HCT116 (cell line): ENCODE measurements at regions not wholly inside any gene's neighbourhood (a gene's known extent, or its start where the extent isn't known, plus 50 kb on each side); places are given as distances from the start of the nearest gene placed in this dataset.

ENCODE experiments used
- ATAC-seq: fragments of 200-7000 bp; cut with Tn5 transposase; 2 replicates; pipeline ENCODE4 v1.9.1; 2020; ENCODE audit warnings: mild to moderate bottlenecking, moderate library complexity
- BruUV-seq: library from RNA; stranded (reverse); fragments of 400-500 nt; replicated peaks from 2 replicates; lab custom pipeline; 2021; lab: Mats Ljungman, UMichigan
- CTCF ChIA-PET: fragments of 300-600 bp; sonication (Branson Sonifier 250); formaldehyde crosslinking; loops from one replicate; lab custom pipeline; 2021; ENCODE audit warnings: antibody characterized with exemption; lab: Charles Lee
- POLR2A ChIA-PET: fragments of 300-600, 350-600 bp; sonication (Branson Sonifier 250); formaldehyde crosslinking; loops from one replicate; lab custom pipeline; 2021; ENCODE audit warnings: antibody characterized with exemption; lab: Charles Lee
- RAD21 ChIA-PET, 2 experiments: fragments of 300-600 bp; sonication (Branson Sonifier 250); formaldehyde crosslinking; loops; one replicate each; lab custom pipeline; 2023; ENCODE audit warnings: low total read pairs in 2 of 2; ENCODE audit not compliant: uncharacterized antibody in 2 of 2, unreplicated experiment in 2 of 2, low non-redundant PET in 1 of 2; lab: Charles Lee
- DNase-seq: peaks from one replicate; pipeline ENCODE4 v3.0.0-alpha.2; 2010; ENCODE audit warnings: low read depth, low spot score
- H2AFZ ChIP-seq: fragments of 200-600 bp; shearing (Covaris generic), sonication (generic); 2 replicates; pipeline ENCODE4 v1.6.1; 2017; ENCODE audit warnings: low read depth, mixed run types, mixed read lengths, antibody characterized with exemption, low read length; ENCODE audit not compliant: poor library complexity, severe bottlenecking
- H3K27ac ChIP-seq: 2 replicates; pipeline ENCODE4 v1.5.1; 2012; ENCODE audit warnings: low read depth, low read length
- H3K27me3 ChIP-seq: fragments of 200-600 bp; sonication (generic); 2 replicates; pipeline ENCODE4 v1.6.1; 2016; ENCODE audit warnings: mixed run types, low read length, mixed read lengths; ENCODE audit not compliant: insufficient read depth
- H3K36me3 ChIP-seq, 2 experiments: fragments of 200-500 bp in 1 of 2; fragments of 200-600 bp in 1 of 2; sonication (Bioruptor generic) in 1 of 2; sonication (generic) in 1 of 2; 2 replicates each; pipeline versions ENCODE4 v1.5.1 to v1.6.1; 2014 to 2016; ENCODE audit warnings: low read length in 2 of 2, inconsistent platforms in 1 of 2, mixed read lengths in 1 of 2, mixed run types in 1 of 2; ENCODE audit not compliant: insufficient read depth in 2 of 2, control insufficient read depth in 1 of 2
- H3K4me1 ChIP-seq, 2 experiments: fragments of 200-600 bp in 1 of 2; sonication (generic) in 1 of 2; 2 replicates each; pipeline versions ENCODE4 v1.5.1 to v1.6.1; 2012 to 2017; ENCODE audit warnings: low read length in 2 of 2, inconsistent platforms in 1 of 2, mild to moderate bottlenecking in 1 of 2, mixed read lengths in 1 of 2, mixed run types in 1 of 2, moderate library complexity in 1 of 2; ENCODE audit not compliant: insufficient read depth in 2 of 2, control insufficient read depth in 1 of 2
- H3K4me2 ChIP-seq: fragments of 200-600 bp; sonication (generic); 2 replicates; pipeline ENCODE4 v1.6.1; 2017; ENCODE audit warnings: mixed run types, low read length, mixed read lengths
- H3K4me3 ChIP-seq, 2 experiments: fragments of 200-600 bp in 1 of 2; sonication (generic) in 1 of 2; replicated peaks in 1 of 2; 2 replicates each; pipeline ENCODE4 v1.5.1; 2011 to 2016; ENCODE audit warnings: low read length in 2 of 2, control low read depth in 1 of 2, low read depth in 1 of 2, mild to moderate bottlenecking in 1 of 2, mixed read lengths in 1 of 2, mixed run types in 1 of 2
- H3K79me2 ChIP-seq: fragments of 200-600 bp; sonication (generic); 2 replicates; pipeline ENCODE4 v1.6.1; 2017; ENCODE audit warnings: mild to moderate bottlenecking, mixed run types, low read length, moderate library complexity, mixed read lengths; ENCODE audit not compliant: insufficient read depth
- H3K9ac ChIP-seq: fragments of 200-600 bp; sonication (generic); 2 replicates; pipeline ENCODE4 v1.6.1; 2016; ENCODE audit warnings: low read length, mixed read lengths
- H3K9me2 ChIP-seq: fragments of 200-600 bp; sonication (generic), shearing (Covaris generic); 2 replicates; pipeline ENCODE4 v1.6.1; 2017; ENCODE audit warnings: mixed run types, mild to moderate bottlenecking, moderate library complexity; ENCODE audit not compliant: insufficient read depth
- H3K9me3 ChIP-seq, 2 experiments: fragments of 200-500 bp in 1 of 2; fragments of 200-600 bp in 1 of 2; sonication (Bioruptor generic) in 1 of 2; sonication (generic) in 1 of 2; 2 replicates each; pipeline ENCODE4 v1.6.1; 2014 to 2017; ENCODE audit warnings: low read length in 2 of 2, mixed read lengths in 2 of 2, inconsistent platforms in 1 of 2, low read depth in 1 of 2, mild to moderate bottlenecking in 1 of 2, mixed run types in 1 of 2, moderate library complexity in 1 of 2; ENCODE audit not compliant: control insufficient read depth in 1 of 2, insufficient read depth in 1 of 2
- H4K20me1 ChIP-seq: fragments of 200-600 bp; sonication (generic), shearing (Covaris generic); 2 replicates; pipeline ENCODE4 v1.6.1; 2017; ENCODE audit warnings: mixed run types, mild to moderate bottlenecking, moderate library complexity; ENCODE audit not compliant: insufficient read depth
- ATF3 ChIP-seq: IDR thresholded peaks from 2 replicates; pipeline ENCODE4 v1.6.1; 2012
- CBX3 ChIP-seq: IDR thresholded peaks from 2 replicates; pipeline ENCODE4 v1.6.1; 2012; ENCODE audit warnings: low read depth
- CEBPB ChIP-seq: IDR thresholded peaks from 2 replicates; pipeline ENCODE4 v1.6.1; 2012; ENCODE audit warnings: low read depth
- CTCF ChIP-seq, 3 experiments: fragments of 200-600 bp in 1 of 3; sonication (generic) in 1 of 3; IDR thresholded peaks in 2 of 3; conservative IDR thresholded peaks in 1 of 3; 2 replicates each; pipeline ENCODE4 v1.5.1; 2012 to 2017; ENCODE audit warnings: low read depth in 2 of 3, low read length in 2 of 3, antibody characterized with exemption in 1 of 3, borderline replicate concordance in 1 of 3, control low read depth in 1 of 3, mild to moderate bottlenecking in 1 of 3, mixed read lengths in 1 of 3, mixed run types in 1 of 3, moderate library complexity in 1 of 3; ENCODE audit not compliant: insufficient read depth in 1 of 3
- EGR1 ChIP-seq: IDR thresholded peaks from 2 replicates; pipeline ENCODE4 v1.6.1; 2012; ENCODE audit warnings: low read depth
- ELF1 ChIP-seq: IDR thresholded peaks from 2 replicates; pipeline ENCODE4 v1.6.1; 2012; ENCODE audit warnings: low read depth, borderline replicate concordance
- EZH2phosphoT487 ChIP-seq: fragments of 200-600 bp; IDR thresholded peaks from 2 replicates; pipeline ENCODE4 v1.6.1; 2018; ENCODE audit warnings: antibody characterized with exemption, borderline replicate concordance
- FOSL1 ChIP-seq: IDR thresholded peaks from 2 replicates; pipeline ENCODE4 v1.6.1; 2012; ENCODE audit warnings: low read depth
- POLR2A ChIP-seq: IDR thresholded peaks from 2 replicates; pipeline ENCODE4 v1.7.0; 2011; ENCODE audit warnings: borderline replicate concordance; ENCODE audit not compliant: insufficient read depth, insufficient read length; ENCODE audit errors: extremely low read depth
- REST ChIP-seq: IDR thresholded peaks from 2 replicates; pipeline ENCODE4 v1.6.1; 2012; ENCODE audit warnings: low read depth
- SIN3A ChIP-seq: IDR thresholded peaks from 2 replicates; pipeline ENCODE4 v1.6.1; 2012; ENCODE audit warnings: low read depth
- SRF ChIP-seq: IDR thresholded peaks from 2 replicates; pipeline ENCODE4 v1.6.1; 2012; ENCODE audit warnings: low read depth
- ZBTB33 ChIP-seq: IDR thresholded peaks from 2 replicates; pipeline ENCODE4 v1.6.1; 2011; ENCODE audit warnings: mild to moderate bottlenecking, low read length, moderate library complexity; ENCODE audit not compliant: insufficient replicate concordance; ENCODE audit errors: extremely low read depth
- ZFX ChIP-seq: fragments of 450-650 bp; IDR thresholded peaks from 2 replicates; pipeline ENCODE4 v1.6.1; 2017
- intact Hi-C: fragments of 100-400 bp; cut with micrococcal nuclease; formaldehyde crosslinking; loops from 2 replicates; pipeline ENCODE4 v1.10.0; 2022

- BruUV-seq = no TSS peak
- no peak for TF ChIP-seq FOSL1
- TF ChIP-seq SRF = no peak
- TF ChIP-seq ZBTB33 = no peak
- no peak for TF ChIP-seq CTCF (IDR thresholded peaks at IDR 0.05 in 2 of 3, conservative IDR thresholded peaks at IDR 0.05 in 1 of 3; ENCODE audit: borderline replicate concordance in 1 of 3, insufficient read depth in 1 of 3, low read depth in 2 of 3, low read length in 2 of 3)
- no peak for TF ChIP-seq EGR1
- TF ChIP-seq SIN3A = no peak
- TF ChIP-seq REST = no peak
- no peak for TF ChIP-seq ZFX
- no peak for TF ChIP-seq CBX3
- TF ChIP-seq POLR2A = no peak
- TF ChIP-seq ELF1 = no peak
- TF ChIP-seq ATF3 = no peak
- TF ChIP-seq EZH2phosphoT487 = no peak
- no peak for TF ChIP-seq CEBPB
- Histone ChIP-seq H3K9ac (no peak overlapping the region), H2AFZ (no peak overlapping the region), H3K9me3 (no peaks in the 10 kb centered on the region), H3K4me1 (peaks cover 10 to 25% of the 10 kb centered on the region in 2 experiments), H3K36me3 (no peaks in the 10 kb centered on the region), H4K20me1 (no peaks in the 10 kb centered on the region), H3K4me3 (no peak overlapping the region), H3K27me3 (no peaks in the 10 kb centered on the region), H3K9me2 (no peaks in the 10 kb centered on the region), H3K79me2 (no peaks in the 10 kb centered on the region), H3K4me2 (no peak overlapping the region), H3K27ac (no peak overlapping the region)
- ATAC-seq (no peak), DNase-seq (no peak)
- ChIA-PET RAD21 (no interaction called here), POLR2A (no interaction called here), CTCF (no interaction called here)
- intact Hi-C loops = no loop called here
Measured at GRCh38 chr3:197427021-197427420, 128.6 kb upstream of the DLG1 start.
